HG02973 (cell line): ENCODE measurements at regions not wholly inside any gene's neighbourhood (a gene's known extent, or its start where the extent isn't known, plus 50 kb on each side); places are given as distances from the start of the nearest gene placed in this dataset.
"Not testable (repeated sequence)": the region's sequence is repeated elsewhere in the genome, so short reads cannot be mapped to it uniquely, and the experiment has no call there.

Source experiments
- ATAC-seq: cut with Tn5 transposase; IDR thresholded peaks from one replicate; pipeline ENCODE4 v1.9.1; 2021; ENCODE audit warnings: moderate library complexity; ENCODE audit not compliant: unreplicated experiment

GRCh38 chr3:109982201-109982600 lies 644.9 kb upstream of the DPPA4 start:
- ATAC-seq, result no peak

- no peak for ATAC-seq
Measured at GRCh38 chr3:109984976-109985375, 647.6 kb upstream of the DPPA4 start.

GRCh38 chr3:109985943-109986555 lies 648.7 kb upstream of the DPPA4 start:
- ATAC-seq, result no peak

GRCh38 chr3:109994853-109995252 lies 657.5 kb upstream of the DPPA4 start:
- ATAC-seq, result no peak

GRCh38 chr3:109995377-109995776 lies 658.0 kb upstream of the DPPA4 start:
- ATAC-seq, result no peak

- not testable (repeated sequence) for ATAC-seq
Measured at GRCh38 chr3:110001905-110002304, 664.6 kb upstream of the DPPA4 start.

GRCh38 chr3:110006913-110007312 lies 669.6 kb upstream of the DPPA4 start:
- no peak for ATAC-seq

GRCh38 chr3:110015231-110015963 lies 678.1 kb upstream of the DPPA4 start:
- ATAC-seq, result no peak

- no peak for ATAC-seq
Measured at GRCh38 chr3:110016235-110016815, 679.0 kb upstream of the DPPA4 start.

- ATAC-seq, result no peak
Measured at GRCh38 chr3:110017304-110017703, 680.0 kb upstream of the DPPA4 start.

GRCh38 chr3:110021659-110022058 lies 684.3 kb upstream of the DPPA4 start:
- ATAC-seq, result no peak

GRCh38 chr3:110023022-110023421 lies 685.7 kb upstream of the DPPA4 start:
- not testable (repeated sequence) for ATAC-seq

- no peak for ATAC-seq
Measured at GRCh38 chr3:110026421-110026820, 689.1 kb upstream of the DPPA4 start.

- ATAC-seq, result no peak
Measured at GRCh38 chr3:110027446-110028080, 690.2 kb upstream of the DPPA4 start.

- ATAC-seq, result no peak
Measured at GRCh38 chr3:110031975-110032374, 694.6 kb upstream of the DPPA4 start.

GRCh38 chr3:110059431-110059830 lies 722.1 kb upstream of the DPPA4 start:
- ATAC-seq, result no peak

GRCh38 chr3:110062716-110063115 lies 725.4 kb upstream of the DPPA4 start:
- ATAC-seq, result no peak

GRCh38 chr3:110063178-110063577 lies 725.8 kb upstream of the DPPA4 start:
- ATAC-seq, result no peak

GRCh38 chr3:110066206-110066605 lies 728.9 kb upstream of the DPPA4 start:
- ATAC-seq, result no peak

- ATAC-seq, result no peak
Measured at GRCh38 chr3:110067527-110067926, 730.2 kb upstream of the DPPA4 start.

- ATAC-seq, result no peak
Measured at GRCh38 chr3:110069761-110070160, 732.4 kb upstream of the DPPA4 start.
